ENCODE measurements at regions not wholly inside any gene's neighbourhood (a gene's known extent, or its start where the extent isn't known, plus 50 kb on each side); places are given as distances from the start of the nearest gene placed in this dataset.

DNA sequence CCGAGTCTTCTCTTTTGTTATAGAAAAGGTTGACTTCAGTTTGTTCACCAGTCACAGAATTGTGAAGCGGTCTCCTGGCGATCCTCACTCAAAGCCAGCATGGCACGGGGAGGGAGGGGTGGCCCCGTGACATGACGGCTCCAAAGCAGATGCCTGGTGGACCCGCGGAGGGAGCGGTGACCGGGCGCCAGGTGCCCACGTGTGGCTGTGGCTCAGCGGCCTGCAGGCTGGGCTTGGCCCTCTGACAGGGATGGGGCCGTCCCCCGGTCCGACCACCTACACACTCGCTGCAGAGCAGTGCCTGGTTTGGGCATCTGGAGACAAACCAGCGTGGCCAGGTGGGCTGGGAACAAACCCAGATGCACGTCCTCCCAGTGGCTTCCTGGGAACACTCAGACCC is 129.1 kb upstream of the SNTG2 start:
- no peak for DNase-seq

DNA sequence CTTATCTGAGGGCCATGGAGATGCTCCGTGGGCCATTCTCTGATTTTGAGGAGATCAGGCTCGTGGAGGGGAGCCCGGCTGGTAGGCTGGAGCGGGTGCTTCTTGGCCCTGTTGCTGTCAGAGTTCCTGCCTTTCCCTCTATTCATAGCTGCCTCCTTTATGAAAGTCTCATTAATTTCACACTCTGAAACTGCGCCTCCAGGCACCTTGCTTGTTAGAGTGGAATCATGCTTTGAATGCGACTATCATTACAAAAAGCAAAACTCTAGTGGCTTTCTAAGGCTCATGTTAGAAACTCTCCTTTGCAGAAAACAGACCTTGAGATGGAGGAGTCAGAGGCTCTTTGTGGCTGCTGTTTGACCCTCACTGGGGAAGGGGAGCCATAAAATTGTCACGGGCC is 131.0 kb upstream of the SNTG2 start:
- no peak for DNase-seq

DNA sequence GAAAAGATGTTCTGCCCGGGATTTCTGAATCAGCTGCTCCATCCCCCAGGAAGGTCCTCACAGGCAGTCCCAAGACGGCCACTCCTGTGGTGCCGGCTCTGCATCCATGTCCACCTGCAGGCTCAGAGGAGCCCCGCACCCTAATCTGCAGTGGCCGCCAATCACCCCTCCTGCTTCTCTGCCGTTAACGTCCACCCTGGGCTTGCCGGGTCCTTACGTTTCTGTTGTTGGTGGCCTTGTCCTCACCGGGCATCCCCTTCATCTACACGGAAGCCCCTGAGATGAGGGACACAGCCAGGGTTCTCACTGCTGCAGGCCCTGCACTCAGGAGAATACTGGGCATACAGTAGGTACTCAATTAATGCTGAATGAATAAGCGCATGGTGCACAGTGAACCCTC is 131.5 kb upstream of the SNTG2 start:
- no peak for DNase-seq

DNA sequence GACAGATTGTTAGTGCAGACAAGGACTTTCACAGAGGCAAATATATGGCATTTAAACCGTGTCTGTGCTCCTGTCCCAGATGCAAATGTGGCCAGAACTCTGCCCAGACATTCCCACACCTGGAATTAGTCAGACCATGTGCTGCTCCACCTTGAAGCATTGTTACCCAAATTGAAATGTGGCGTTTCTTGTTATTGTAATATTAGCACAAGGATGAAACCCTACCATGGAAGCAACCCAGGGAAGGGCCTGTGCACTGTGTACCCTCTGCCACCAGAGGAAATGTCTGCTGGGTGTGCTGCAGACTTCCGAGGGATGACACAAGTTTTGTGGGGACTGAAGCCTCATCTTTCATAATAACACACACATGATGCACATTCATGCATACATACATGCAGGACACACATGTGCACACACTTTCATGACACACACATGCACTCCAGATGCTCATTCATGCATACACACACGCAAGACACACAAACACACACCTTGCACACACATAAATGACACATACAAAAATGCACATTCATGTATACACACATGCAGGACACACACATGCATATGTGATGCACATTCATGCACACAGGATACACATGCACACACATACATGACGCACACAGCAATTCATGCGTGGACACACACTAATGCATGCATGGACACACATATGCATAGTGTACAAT is 133.2 kb upstream of the SNTG2 start:
- DNase-seq = no peak

DNA sequence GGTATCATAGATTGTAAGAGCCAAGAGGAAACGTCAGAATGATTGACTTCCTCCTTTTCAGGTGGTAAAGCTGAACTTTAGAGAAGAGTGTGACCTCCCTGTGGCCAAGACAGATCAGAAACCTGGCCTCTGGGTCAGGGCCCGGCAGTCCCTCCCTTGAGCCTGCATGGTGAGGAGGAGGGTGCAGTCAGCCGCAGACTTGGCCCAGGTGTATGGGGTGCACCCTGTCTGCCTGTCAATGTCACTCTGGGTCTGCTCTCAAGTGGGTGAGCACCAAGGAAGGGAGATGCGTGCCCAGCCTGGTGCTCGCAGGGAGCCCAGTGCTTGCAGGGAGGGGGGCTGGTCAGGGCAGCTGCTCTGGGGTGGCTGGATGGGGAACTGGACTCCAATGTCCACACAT is 134.4 kb upstream of the SNTG2 start:
- DNase-seq = no peak

DNA sequence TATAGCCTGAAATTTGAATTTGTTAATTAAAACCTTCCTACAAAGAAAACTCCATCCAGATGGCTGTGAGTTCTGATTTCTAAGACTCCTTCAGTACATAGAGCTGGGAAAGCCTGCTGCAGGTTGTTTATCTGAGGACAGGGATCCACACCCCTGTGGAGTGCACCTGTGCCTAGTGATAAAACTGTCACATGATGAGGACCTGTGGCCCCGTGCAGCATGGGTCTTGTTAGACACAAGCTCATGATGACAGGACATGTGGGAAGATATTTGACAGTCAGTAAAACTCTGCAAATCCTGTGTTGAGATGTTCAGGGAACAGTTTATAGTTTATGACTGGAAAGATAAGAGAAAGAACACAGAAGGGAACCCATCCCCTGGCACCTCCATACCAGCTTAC is 133.2 kb upstream of the TMEM18 start:
- DNase-seq = no peak

DNA sequence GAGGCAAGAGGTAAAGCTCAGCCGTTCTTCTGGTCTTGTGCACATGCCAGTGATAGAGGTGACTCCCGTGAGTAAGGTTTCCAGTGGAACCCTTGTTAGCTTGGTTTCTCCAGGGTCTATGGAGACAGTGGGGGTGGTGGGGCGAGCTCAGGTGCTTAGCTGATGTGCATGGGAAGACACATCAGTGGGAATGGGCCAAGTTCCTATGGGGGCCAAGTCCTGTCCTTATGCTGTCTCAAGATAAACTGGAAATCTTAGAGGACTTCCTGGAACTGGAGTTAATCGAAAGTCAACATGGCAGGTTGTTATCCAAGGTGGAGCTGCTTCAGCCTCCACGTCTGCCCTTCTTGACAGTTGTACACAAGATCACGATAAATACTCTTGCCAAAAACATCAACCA is 130.1 kb upstream of the TMEM18 start:
- DNase-seq = no peak

DNA sequence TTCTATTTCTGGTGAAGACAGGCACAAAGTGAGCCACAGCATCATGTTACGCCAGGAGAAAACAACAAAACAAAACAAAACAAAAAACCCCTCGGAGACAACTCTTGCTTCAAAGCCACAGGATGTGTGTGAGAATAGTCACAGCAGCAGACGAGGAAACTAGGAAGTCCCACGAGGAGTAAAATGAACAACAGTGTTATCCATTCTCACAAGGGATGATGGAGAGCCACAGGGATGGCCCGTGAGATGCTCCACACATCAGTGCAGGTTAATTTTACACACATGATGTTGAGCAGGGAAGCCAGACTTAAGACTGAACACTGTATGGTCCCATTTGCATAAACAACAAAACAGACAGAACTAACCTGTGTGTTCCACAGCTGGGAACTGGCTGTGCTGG is 128.5 kb upstream of the TMEM18 start:
- DNase-seq = no peak

DNA sequence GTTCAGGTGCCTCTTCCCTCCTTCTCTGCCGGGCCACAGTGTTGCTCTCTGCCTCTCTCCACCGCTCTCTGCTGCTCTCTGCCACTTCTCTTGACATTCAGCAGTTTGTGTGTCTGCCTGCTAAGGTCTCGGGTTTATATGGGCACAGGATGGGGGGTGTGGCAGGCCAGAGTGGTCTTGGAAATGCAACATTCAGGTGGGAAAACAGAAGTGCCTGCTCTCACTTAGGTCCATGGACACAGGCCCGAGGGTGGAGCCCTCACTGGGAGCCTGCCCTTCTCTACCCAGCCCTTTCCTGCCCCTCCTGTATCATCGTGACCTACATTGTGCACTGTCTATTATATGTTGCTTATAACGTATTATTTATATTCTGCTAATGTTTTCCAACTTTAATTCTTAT is 120.8 kb upstream of the TMEM18 start:
- DNase-seq = no peak

DNA sequence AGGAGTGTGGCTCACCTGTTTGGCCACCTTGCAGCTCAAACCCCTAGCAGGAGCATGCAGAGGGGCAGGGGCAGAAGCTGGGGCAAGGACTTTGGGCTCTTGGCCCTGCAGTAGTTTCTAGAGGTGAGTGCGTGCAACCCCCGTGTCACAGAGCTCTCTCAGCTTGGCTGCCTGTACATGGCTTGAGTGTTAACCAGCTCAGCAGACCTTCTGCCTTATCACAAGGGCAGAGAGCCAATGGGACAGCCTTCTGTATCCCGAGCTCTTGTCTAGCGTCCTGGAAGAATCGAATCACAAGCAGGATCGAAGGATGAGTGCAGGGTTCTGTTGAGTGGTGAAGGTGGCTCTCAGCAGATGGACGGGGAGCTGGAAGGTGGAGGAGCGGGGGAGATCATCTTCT is 120.3 kb upstream of the TMEM18 start:
- no peak for DNase-seq

DNA sequence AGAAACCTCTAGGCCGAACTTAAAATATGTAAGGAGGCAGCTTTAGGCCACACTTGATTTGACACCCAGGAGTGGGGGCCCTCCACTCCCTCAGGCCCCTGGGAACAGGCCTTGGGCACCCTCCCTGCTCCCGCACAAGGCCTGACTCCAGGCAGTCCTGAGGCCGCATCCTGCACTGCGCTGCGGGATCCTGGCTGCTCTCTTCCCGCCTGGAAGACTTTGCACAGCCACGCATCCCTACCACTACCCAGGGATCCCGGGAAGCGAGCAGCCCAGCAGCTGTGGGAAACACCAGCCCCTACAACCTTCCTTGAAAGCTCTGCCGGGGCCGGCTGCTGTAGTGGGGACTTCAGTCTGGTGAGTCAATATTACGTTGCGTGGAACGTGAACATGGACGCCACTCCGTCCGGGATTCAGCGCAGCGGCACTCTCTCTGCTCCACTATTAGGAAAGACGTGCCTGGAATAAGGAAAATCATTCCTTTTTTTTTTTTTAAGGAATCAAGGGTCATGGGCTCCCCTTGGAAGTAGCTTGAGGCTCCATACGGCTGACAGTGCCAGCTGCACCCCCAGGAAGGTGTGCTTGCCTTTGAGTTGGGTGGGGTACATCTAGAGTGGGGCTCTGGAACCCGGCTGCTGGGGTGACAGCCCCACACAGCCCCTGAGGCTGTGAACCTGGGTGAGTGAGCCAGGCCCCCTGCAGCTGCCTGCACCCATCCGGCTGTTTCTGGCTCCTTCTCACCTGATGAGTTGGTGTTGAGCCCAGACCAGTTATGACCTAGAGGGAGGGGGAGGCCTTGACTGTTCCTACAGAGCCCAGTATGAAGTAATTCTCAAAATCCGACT is 119.2 kb upstream of the TMEM18 start:
- no peak for DNase-seq

DNA sequence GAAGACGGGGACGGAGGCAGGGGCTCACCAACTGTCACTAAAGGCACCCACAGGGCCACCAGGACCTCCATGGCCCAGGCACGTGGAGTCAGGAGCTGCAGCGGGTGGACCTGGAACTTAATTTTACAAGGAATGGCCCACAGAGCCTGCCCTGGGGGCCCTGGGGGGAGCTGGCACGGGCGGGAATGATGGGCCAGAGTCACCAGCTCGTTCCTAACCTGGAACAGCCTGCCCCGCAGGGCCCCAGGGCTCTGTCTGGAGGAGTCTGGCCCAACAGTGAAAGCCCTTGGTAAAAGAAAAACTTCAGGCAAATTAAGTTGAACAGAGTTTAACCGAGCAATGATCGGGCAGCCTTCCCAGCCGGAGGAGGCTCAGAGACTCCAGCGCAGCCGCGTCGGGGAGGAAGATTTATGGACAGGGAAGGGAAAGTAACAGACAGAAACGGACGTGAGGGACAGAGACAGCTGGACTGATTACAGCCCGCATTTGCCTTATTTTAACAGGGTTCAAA is 118.4 kb upstream of the TMEM18 start:
- DNase-seq = no peak

DNA sequence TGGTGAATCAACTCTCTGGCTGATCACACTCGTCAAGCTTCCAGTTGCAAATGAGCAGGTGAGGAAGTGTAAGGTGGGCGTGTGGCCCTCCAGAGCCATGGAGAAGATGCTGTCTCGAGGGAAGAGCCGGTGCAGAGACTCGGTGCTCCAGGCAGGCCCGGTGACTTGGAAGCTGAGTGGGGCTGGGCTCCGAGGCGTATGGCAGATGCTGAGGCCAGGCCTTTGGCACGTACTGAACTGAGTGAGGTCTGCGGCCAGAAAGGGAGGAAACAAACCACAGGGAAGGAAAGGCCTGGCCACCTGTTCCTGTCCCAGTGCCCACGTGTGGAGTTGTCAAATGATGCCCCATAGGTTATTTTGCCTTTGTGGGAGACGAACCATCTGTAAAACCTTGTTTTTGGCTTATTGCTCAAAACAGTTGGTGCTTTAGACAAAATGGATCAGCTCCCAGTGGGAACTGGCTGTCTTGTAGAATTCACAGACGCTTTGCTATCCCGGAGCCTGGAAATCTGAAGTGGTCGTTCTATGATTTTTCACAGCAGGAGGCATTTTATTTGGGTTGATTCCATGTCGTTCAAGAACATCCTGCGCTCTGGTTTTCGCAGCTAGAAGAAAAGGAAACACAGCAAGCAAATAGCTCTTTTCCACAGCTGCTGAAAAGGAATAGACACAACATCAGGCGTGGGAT is 117.5 kb upstream of the TMEM18 start:
- peak; percentile 36 for DNase-seq

DNA sequence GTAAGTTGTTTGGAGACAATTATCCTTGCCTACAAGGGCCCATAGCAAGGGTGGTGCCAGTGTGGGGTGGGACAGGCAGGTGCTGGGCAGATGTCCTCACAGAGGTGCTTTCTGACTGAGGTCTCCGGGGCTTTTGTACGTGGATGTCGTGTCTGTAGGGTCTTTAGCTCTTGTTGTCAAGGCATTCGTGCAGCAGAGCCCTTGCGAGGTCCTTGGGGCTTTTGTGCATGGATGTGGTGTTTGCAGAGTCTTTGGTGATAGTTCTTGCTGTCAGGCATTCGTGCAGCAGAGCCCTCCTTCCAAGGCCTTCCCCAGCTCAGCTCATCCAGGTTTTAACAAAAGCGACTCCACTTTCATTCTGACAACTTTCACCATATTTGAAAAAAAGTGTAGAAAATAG is 116.0 kb upstream of the TMEM18 start:
- no peak for DNase-seq

DNA sequence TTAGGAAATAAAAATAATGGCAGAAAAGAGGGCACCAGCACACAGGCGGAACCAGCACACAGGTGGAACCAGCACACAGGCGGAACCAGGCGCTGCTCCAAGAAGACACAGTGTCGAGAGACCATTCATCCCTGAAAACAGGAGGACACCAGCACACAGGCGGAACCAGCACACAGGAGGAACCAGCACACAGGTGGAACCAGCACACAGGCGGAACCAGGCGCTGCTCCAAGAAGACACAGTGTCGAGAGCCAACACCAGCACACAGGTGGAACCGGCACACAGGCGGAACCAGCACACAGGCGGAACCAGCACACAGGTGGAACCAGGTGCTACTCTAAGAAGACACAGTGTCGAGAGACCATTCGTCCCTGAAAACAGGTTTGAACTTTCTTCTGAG is 115.5 kb upstream of the TMEM18 start:
- no peak for DNase-seq

DNA sequence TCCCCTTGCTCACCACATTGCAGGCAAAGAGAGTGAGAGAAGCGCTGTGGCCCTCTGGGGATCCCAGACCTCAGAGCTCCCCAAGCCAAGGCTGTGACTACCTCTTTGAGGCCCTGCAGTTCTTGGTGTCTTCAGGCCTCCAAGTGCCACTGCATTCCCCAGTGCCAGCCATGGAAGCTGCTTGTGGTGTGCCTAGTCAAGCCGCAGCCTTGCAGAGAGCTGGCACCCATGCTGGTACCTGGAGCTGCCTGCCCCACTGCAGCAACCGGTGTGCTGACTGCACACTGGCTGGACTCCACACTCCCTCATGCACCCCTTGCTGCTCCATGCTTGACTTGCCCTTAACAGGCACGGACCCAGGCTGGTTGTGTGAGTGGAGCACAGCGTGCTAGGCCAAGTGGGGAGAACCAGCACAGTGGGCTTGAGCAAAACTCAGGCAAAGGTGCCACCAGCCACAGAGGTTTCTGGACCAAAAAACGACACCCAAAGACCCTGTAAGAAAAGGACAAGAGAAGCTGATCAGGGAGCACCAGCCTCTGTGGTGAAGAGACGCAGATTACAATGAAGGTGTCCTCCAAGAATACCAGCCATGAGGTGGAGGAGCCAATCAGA is 113.5 kb upstream of the TMEM18 start:
- no peak for DNase-seq

DNA sequence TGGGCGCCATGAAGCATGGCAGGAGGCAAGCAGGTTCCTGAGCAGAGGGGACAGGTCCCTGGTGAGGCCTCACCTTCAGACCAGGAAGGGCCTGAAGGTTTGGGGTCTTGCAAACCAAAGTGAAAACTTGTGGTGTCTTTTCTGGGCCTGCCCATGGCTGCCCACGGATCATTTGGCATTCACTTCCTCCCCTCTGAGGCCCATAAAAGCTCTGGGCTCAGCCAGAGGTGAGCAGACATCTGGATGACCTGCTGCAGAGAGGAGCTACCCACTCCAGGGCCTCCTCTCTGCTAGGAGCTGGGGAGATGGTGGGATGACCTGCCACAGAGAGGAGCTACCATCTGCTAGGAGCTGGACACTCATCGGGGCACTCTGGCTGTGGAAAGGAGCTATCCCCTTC is 112.9 kb upstream of the TMEM18 start:
- DNase-seq = no peak

DNA sequence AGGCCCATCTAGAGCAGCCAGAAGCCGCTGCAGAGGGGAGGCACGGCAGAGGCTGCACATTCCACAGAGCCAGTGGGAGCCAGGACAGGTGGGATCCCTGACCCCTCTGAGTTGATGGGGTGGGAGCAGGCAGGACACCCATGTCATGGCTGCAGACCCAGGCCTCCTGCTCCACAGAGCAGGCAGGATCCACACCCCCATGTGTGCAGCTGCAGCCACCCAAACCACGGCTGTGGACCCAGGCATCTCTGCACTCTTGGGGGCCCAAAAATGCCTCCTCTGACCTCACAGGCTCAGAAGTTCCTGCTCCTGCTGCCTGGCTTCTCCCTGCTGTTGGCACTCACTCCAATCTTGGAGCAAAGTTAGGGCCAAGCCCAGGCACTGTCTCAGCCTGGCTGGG is 112.3 kb upstream of the TMEM18 start:
- no peak for DNase-seq

DNA sequence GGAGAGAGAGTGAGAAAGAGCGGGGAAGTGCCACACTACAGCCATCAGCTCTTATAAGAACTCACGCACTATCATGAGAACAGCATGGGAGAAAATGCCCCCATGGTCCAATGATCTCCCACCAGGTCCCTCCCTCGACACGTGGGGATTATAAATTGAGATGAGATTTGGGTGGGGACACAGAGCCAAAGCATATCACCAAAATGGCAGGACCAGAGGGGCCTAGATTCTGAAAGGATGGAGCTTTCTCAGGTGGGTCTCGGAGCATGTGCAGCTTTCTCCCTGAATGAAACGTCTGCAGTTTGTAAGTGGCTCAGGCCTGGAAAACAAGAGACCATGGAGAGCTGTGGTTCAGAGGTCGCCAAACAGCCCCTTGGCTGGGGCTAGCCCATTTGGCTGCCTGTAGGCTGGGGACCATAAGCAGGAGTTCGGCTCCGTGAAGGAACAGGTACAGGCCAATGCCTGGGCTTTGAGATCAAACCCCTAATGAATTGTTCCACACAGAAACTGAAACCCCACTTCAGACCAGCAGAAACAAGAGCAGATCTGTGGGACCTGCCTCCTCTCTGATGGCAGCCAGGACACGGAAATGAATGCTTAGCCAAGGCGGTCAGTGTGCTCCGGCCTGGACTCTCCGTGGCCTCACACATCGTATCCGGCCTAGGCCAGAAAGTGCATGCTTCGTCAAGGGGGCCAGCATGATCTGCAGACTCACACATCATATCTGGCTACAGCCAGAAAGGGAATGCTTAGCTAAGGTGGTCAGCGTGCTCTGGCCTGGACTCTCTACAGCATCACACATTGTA is 111.2 kb upstream of the TMEM18 start:
- DNase-seq = no peak

DNA sequence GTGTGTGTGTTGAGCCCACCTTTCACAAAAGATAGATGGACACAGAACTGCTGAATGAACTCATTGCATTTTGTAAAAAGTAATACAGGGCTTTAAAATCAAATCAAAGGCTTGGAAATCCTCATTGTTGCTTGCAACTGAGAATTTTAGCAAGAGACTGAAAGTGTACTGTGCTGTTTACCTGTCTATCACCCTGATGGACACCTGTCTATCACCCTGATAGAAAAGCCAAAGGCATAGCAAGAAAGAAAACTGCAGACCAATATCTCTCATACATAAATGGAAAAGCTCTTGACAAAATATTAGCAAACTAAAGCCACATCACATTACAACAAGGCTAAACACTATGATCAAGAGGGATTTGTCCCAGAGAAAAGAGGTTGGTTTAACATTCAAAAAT is 107.5 kb upstream of the TMEM18 start:
- DNase-seq = no peak

DNA sequence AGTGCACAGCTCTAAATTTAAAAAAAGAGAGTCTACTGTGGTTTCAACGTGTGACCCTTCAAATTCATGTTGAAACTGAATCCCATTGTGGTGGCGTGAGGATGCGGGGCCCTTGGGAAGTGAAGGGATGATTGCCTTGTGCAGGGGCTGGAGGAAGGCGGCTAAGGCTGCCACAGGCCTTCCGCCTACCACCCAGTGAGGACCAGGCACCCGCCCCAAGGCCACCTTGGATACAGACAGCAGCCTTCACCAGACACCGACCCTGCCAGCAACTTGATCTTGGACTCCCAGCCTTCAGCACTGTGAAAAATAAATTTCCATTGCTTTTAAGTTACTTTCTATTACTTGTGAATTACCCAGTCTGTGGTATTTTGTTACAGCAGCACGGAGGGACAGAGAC is 103.4 kb upstream of the TMEM18 start:
- DNase-seq = no peak

DNA sequence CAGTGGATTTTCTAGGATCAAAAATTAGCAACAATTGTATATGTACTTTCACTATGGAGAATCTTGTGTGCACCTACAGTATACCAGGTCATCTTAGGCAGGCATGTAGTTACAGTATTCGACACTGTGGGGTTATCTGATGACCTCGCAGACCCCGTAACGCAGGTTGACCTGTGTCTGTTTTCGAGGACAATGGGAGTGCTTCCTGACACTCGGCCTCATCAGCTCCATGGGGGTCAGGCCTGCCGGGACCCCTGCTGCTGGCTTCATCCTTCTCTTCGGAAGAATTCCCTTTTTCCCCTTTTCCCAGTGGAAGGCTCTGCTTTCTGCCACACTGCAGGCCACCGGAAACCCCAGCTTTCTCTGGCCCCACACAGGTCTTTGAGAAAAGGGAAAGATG is 102.8 kb upstream of the TMEM18 start:
- no peak for DNase-seq
